Spleen (tissue), 11 donors: ENCODE measurements at regions not wholly inside any gene's neighbourhood (a gene's known extent, or its start where the extent isn't known, plus 50 kb on each side); places are given as distances from the start of the nearest gene placed in this dataset.
"Not testable (repeated sequence)": the region's sequence is repeated elsewhere in the genome, so short reads cannot be mapped to it uniquely, and the experiment has no call there.

ENCODE experiments used
- DNase-seq: peaks from one replicate; pipeline ENCODE4 v3.0.0-alpha.2; 2020
- H3K27ac ChIP-seq, 8 donors: fragments of 200-600 bp; sonication (generic) in 7 of 8; 1 replicate in 4 of 8; 2 replicates in 4 of 8; pipeline versions ENCODE4 v1.5.0 to v1.8.0; 2016 to 2021; ENCODE audit warnings: inconsistent platforms in 4 of 8, mild to moderate bottlenecking in 4 of 8, moderate library complexity in 1 of 8
- H3K27me3 ChIP-seq, 7 donors: fragments of 200-600 bp; sonication (generic) in 6 of 7; replicated peaks in 1 of 7; 1 replicate in 4 of 7; 2 replicates in 3 of 7; pipeline versions ENCODE4 v1.5.0 to v1.8.0; 2016 to 2021; ENCODE audit warnings: inconsistent platforms in 3 of 7, mild to moderate bottlenecking in 1 of 7
- H3K36me3 ChIP-seq, 6 donors: fragments of 200-600 bp; sonication (generic) in 5 of 6; 1 replicate in 4 of 6; 2 replicates in 2 of 6; pipeline versions ENCODE4 v1.5.0 to v1.8.0; 2016 to 2021; ENCODE audit warnings: inconsistent platforms in 2 of 6
- H3K4me1 ChIP-seq, 6 donors: fragments of 200-600 bp; sonication (generic) in 5 of 6; 1 replicate in 3 of 6; 2 replicates in 3 of 6; pipeline versions ENCODE4 v1.5.0 to v1.8.0; 2016 to 2021; ENCODE audit warnings: inconsistent platforms in 3 of 6
- H3K4me3 ChIP-seq, 8 donors: fragments of 200-600 bp; sonication (generic) in 7 of 8; 1 replicate in 4 of 8; 2 replicates in 4 of 8; pipeline versions ENCODE4 v1.5.0 to v1.8.0; 2016 to 2021; ENCODE audit warnings: inconsistent platforms in 4 of 8, mild to moderate bottlenecking in 4 of 8, moderate library complexity in 2 of 8
- H3K9me3 ChIP-seq, 8 donors: fragments of 200-600 bp; sonication (generic) in 7 of 8; 1 replicate in 4 of 8; 2 replicates in 4 of 8; pipeline versions ENCODE4 v1.5.0 to v1.8.0; 2016 to 2021; ENCODE audit warnings: inconsistent platforms in 4 of 8
- CTCF ChIP-seq, 11 experiments: fragments of 200-600 bp in 7 of 11; fragments of 450-650 bp in 4 of 11; sonication (generic) in 4 of 11; IDR thresholded peaks in 8 of 11; conservative IDR thresholded peaks in 3 of 11; 1 replicate in 7 of 11; 2 replicates in 4 of 11; pipeline versions ENCODE4 v1.4.0 to v1.8.0; 2016 to 2021; ENCODE audit warnings: antibody characterized with exemption in 11 of 11, inconsistent platforms in 4 of 11, mild to moderate bottlenecking in 1 of 11
- POLR2A ChIP-seq, 3 donors: fragments of 450-650 bp; IDR thresholded peaks; one replicate each; pipeline ENCODE4 v1.5.1; 2017; ENCODE audit warnings: antibody characterized with exemption in 3 of 3, mild to moderate bottlenecking in 1 of 3
- POLR2AphosphoS5 ChIP-seq, 3 donors: sonication (generic); formaldehyde crosslinking; IDR thresholded peaks; one replicate each; pipeline ENCODE4 v1.5.1; 2017; ENCODE audit warnings: antibody characterized with exemption in 3 of 3
- WGBS, 5 donors: extraction: QIAGEN DNeasy Blood & Tissue Kit in 3 of 5; methylation state at CpG; one replicate each; pipeline versions ENCODE4 v1.1.5 to v1.1.7; 2013 to 2018; 5-methylcytosine and 5-hydroxymethylcytosine counted together
- intact Hi-C: fragments of 100-400 bp; cut with DNase I; formaldehyde crosslinking; loops from one replicate; pipeline ENCODE4 v1.15.0; 2023; ENCODE audit warnings: low total_unique reads
- donor health status: healthy with polysubstance abuse.
- donor health status: DM: no; HTN: no; CAD: no; lungs with moderate emphysema.
- donor health status: DM: no; HTN: no; CAD: no.
- donor health status: Bipolar disorder and iron deficiency.
- donor health status: healthy.
- donor health status: DM: no; HTN: no; CAD: no.
- donor health status: DM: yes; HTN: yes; CAD: no.

DNA sequence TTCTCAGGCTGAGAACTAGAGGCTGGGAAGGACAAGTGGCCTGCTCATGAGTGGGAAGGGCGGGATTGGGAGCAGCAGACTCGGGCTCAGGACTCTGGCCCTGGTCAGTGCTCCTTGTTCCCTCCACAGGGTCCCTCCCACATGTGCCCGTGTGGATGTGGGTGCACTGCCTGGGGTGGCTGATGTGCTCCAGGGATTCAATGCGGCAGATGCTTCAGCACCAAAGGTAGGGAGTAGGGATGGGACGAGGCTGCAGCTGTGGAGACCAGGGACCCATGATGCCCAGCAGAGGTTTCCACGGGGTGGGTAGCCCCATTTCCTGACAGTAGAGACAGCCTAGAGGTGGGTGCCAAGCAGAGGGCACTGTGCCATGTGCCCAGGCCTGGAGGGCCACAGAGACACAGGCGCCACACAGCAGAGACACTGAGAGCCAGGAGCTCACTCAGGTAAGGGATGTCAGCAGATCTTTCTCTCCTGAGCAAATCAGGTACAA, 89.5 kb downstream of the GGTLC2 start:
- Histone ChIP-seq H3K27me3 (peaks cover 0 to 6% (median 0%) of the 10 kb centered on the region in 7 donors), H3K27ac (no peak overlapping the region), H3K9me3 (no peaks in the 10 kb centered on the region), H3K36me3 (no peaks in the 10 kb centered on the region), H3K4me3 (no peak overlapping the region), H3K4me1 (no peaks in the 10 kb centered on the region)
- intact Hi-C loops = no loop called here
- TF ChIP-seq POLR2A (IDR thresholded peaks at IDR 0.05) (no peak), CTCF (IDR thresholded peaks at IDR 0.05 in 8 of 11, conservative IDR thresholded peaks at IDR 0.05 in 3 of 11) (no peak), POLR2AphosphoS5 (IDR thresholded peaks at IDR 0.05) (no peak)
- no peak for DNase-seq
- WGBS, 5 donors = 79 to 90% (median 83%) methylated on average over 7 of the region's 7 CpGs

DNA sequence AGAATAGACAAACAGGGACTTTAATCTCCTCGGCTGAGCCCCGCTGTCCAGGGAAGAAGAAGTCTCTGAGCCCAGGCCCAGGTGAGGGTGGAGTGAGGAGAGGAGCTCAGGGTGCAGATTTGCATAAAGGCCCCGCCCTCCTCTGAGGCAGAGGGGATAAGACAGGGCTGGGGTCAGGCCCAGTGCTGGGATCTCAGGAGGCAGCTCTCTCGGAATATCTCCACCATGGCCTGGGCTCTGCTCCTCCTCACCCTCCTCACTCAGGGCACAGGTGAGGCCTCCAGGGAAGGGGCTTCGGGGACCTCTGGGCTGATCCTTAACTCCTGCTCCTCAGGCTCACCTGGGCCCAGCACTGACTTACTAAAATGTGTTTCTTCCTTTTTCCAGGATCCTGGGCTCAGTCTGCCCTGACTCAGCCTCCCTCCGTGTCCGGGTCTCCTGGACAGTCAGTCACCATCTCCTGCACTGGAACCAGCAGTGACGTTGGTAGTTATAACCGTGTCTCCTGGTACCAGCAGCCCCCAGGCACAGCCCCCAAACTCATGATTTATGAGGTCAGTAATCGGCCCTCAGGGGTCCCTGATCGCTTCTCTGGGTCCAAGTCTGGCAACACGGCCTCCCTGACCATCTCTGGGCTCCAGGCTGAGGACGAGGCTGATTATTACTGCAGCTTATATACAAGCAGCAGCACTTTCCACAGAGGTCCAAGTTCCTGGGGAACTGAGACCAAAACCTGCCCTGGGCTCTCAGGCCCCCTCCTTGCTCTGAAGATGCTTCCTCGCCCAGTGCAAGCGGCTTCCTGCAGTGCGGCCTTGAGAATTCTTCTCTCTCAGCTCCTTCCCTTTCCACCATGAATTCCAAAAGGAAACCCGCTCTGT, 90.2 kb downstream of the GGTLC2 start:
- H3K4me3 ChIP-seq, H3K27me3 ChIP-seq, H3K9me3 ChIP-seq, DNase-seq, H3K4me1 ChIP-seq, intact Hi-C loops, H3K36me3 ChIP-seq: not testable (repeated sequence)
- 75 to 86% (median 82%) methylated on average over 11 to 17 of the region's 17 CpGs for WGBS, 5 donors
- peak overlapping the region in 1 of 8 donors; percentile 21 for H3K27ac ChIP-seq

GRCh38 chr22:22735276-22735675, 90.9 kb downstream of the GGTLC2 start:
- DNase-seq, H3K4me3 ChIP-seq, H3K27me3 ChIP-seq, intact Hi-C loops, H3K36me3 ChIP-seq, H3K4me1 ChIP-seq, H3K9me3 ChIP-seq: not testable (repeated sequence)
- WGBS, 5 donors = 74 to 85% (median 77%) methylated on average over 4 of the region's 4 CpGs
- peak overlapping the region in 1 of 8 donors; percentile 21 for H3K27ac ChIP-seq

DNA sequence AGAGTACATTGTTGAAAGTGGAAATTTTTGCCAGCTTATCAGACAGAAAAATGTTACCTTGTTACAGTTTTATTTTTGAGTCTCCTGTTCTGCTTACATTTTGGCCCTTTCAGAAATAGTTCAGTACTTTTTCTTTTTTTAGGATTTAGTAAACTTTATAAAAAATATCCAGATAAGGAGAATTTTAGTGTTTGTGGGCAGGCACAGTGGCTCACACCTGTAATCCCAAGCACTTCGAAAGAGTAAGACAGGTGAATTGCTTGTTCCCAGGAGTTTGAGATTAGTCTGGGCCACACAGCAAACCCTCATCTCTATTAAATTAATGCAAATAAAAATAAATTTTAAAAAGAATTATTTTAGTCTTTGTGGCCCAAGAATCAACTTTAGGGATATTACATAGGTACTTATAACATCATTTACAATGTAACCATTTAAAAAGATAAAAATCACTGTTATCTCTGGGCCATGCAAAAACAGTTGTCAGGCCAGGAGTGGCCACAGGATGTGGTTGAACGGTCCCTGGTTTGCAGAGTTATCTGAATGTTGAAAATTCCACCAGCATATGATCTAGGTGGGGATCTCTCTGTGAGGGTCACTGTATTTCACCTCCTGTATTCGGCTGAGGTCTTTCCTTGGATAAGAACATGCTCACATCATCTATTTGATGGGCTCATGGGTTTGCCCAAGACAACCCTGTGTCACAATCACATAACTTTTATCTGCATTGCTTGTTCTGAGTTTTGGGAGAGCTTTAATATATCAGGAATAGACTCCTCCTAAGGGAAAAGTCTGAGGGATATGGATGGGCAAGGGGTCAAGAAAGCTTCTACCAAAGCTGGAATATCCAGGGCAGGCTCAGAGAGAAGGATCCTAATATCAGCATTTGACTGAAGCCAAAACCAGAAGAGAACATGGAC, 91.5 kb downstream of the GGTLC2 start:
- no peak overlapping the region for H3K4me3 ChIP-seq
- H3K9me3 ChIP-seq = no peaks in the 10 kb centered on the region
- peaks cover 0 to 9% (median 0%) of the 10 kb centered on the region in 7 donors for H3K27me3 ChIP-seq
- 51 to 63% (median 55%) methylated on average over 3 of the region's 3 CpGs for WGBS, 5 donors
- TF ChIP-seq POLR2A (IDR thresholded peaks at IDR 0.05) = no peak
- no peak for TF ChIP-seq POLR2AphosphoS5 (IDR thresholded peaks at IDR 0.05)
- H3K27ac ChIP-seq = no peak overlapping the region
- H3K4me1 ChIP-seq = no peaks in the 10 kb centered on the region
- H3K36me3 ChIP-seq = no peaks in the 10 kb centered on the region
- intact Hi-C loops = no loop called here
- DNase-seq = no peak

DNA sequence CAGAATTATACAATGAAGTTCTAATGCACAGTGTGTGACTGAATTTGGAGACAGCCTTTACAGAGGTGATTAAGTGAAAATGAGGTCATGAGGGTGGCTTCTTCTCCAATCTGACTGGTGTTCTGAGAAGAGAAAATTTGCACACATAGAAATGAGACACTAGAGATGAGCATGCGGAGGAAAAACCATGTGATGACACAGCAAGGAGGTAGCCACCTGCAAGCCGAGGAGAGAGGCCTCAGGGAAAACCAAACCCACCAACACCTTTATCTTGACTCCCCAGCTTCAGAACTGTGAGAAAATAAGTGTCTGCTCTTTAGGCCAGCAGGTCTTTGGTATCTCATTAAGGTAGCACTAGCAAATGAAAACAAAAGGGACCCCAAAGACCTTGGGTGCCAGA, 93.2 kb downstream of the GGTLC2 start:
- H3K27ac ChIP-seq = no peak overlapping the region
- no peaks in the 10 kb centered on the region for H3K36me3 ChIP-seq
- intact Hi-C loops = no loop called here
- H3K9me3 ChIP-seq = no peaks in the 10 kb centered on the region
- DNase-seq = no peak
- H3K4me3 ChIP-seq = no peak overlapping the region
- WGBS, 5 donors = 63 to 84% (median 74%) methylated on average over 2 of the region's 2 CpGs
- H3K4me1 ChIP-seq = no peaks in the 10 kb centered on the region
- peaks cover 0 to 9% (median 0%) of the 10 kb centered on the region in 7 donors for H3K27me3 ChIP-seq
- TF ChIP-seq POLR2AphosphoS5 (IDR thresholded peaks at IDR 0.05) = no peak
- TF ChIP-seq POLR2A (IDR thresholded peaks at IDR 0.05) = no peak
- TF ChIP-seq CTCF (IDR thresholded peaks at IDR 0.05 in 8 of 11, conservative IDR thresholded peaks at IDR 0.05 in 3 of 11) = no peak
